GM18502 (cell line): ENCODE measurements at regions not wholly inside any gene's neighbourhood (a gene's known extent, or its start where the extent isn't known, plus 50 kb on each side); places are given as distances from the start of the nearest gene placed in this dataset.

ENCODE experiments used
- ATAC-seq: cut with Tn5 transposase; IDR thresholded peaks from one replicate; pipeline ENCODE4 v1.9.1; 2021; ENCODE audit warnings: mild to moderate bottlenecking; ENCODE audit not compliant: unreplicated experiment, poor library complexity

- no peak for ATAC-seq
Measured at GRCh38 chr3:76378789-76379188, 593.4 kb upstream of the ZNF717 start.

GRCh38 chr3:76383781-76384180, 598.4 kb upstream of the ZNF717 start:
- no peak for ATAC-seq

- no peak for ATAC-seq
Measured at GRCh38 chr3:76387000-76387399, 601.7 kb upstream of the ZNF717 start.

- no peak for ATAC-seq
Measured at GRCh38 chr3:76400141-76400540, 614.8 kb upstream of the ZNF717 start.

- no peak for ATAC-seq
Measured at GRCh38 chr3:76402926-76403325, 617.6 kb upstream of the ZNF717 start.

GRCh38 chr3:76403556-76403955, 618.2 kb upstream of the ZNF717 start:
- no peak for ATAC-seq

GRCh38 chr3:76405196-76405595, 619.8 kb upstream of the ZNF717 start:
- ATAC-seq: no peak

GRCh38 chr3:76410762-76411281, 625.5 kb upstream of the ZNF717 start:
- no peak for ATAC-seq

- no peak for ATAC-seq
Measured at GRCh38 chr3:76415384-76415783, 624.5 kb upstream of the ROBO2 start.

GRCh38 chr3:76429581-76430177, 610.2 kb upstream of the ROBO2 start:
- no peak for ATAC-seq

GRCh38 chr3:76432396-76432795, 607.5 kb upstream of the ROBO2 start:
- ATAC-seq: no peak

GRCh38 chr3:76436894-76437293, 603.0 kb upstream of the ROBO2 start:
- no peak for ATAC-seq

- no peak for ATAC-seq
Measured at GRCh38 chr3:76438971-76439370, 600.9 kb upstream of the ROBO2 start.

- ATAC-seq: no peak
Measured at GRCh38 chr3:76442374-76442915, 597.5 kb upstream of the ROBO2 start.

GRCh38 chr3:76456322-76456721, 583.6 kb upstream of the ROBO2 start:
- ATAC-seq: no peak

GRCh38 chr3:76463501-76463900, 576.4 kb upstream of the ROBO2 start:
- no peak for ATAC-seq

GRCh38 chr3:76470285-76470684, 569.6 kb upstream of the ROBO2 start:
- no peak for ATAC-seq

- ATAC-seq: no peak
Measured at GRCh38 chr3:76474632-76475031, 565.3 kb upstream of the ROBO2 start.

GRCh38 chr3:76479161-76479650, 560.7 kb upstream of the ROBO2 start:
- ATAC-seq: no peak

- no peak for ATAC-seq
Measured at GRCh38 chr3:76482510-76482909, 557.4 kb upstream of the ROBO2 start.

- no peak for ATAC-seq
Measured at GRCh38 chr3:76487446-76487845, 552.5 kb upstream of the ROBO2 start.

- ATAC-seq: no peak
Measured at GRCh38 chr3:76490064-76490463, 549.8 kb upstream of the ROBO2 start.
